Right lobe of liver (tissue), 6 donors: ENCODE measurements at regions not wholly inside any gene's neighbourhood (a gene's known extent, or its start where the extent isn't known, plus 50 kb on each side); places are given as distances from the start of the nearest gene placed in this dataset.

Source experiments
- ATAC-seq, 4 donors: fragments of 200-7000 bp; cut with Tn5 transposase; one replicate each; pipeline ENCODE4 v1.9.1; 2020; ENCODE audit warnings: mild to moderate bottlenecking in 4 of 4, moderate library complexity in 4 of 4
- DNase-seq, 3 donors: peaks; one replicate each; pipeline ENCODE4 v3.0.0-alpha.2; 2020
- H3K27ac ChIP-seq, 3 donors: fragments of 200-600 bp; one replicate each; pipeline ENCODE4 v1.8.0; 2022
- H3K27me3 ChIP-seq, 2 donors: fragments of 200-600 bp; one replicate each; pipeline ENCODE4 v1.8.0; 2022
- H3K36me3 ChIP-seq, 4 donors: fragments of 200-600 bp; sonication (generic) in 1 of 4; one replicate each; pipeline versions ENCODE4 v1.5.1 to v1.8.0; 2017 to 2022; ENCODE audit warnings: control low read depth in 1 of 4
- H3K4me1 ChIP-seq, 4 donors: fragments of 200-600 bp; sonication (generic) in 1 of 4; one replicate each; pipeline versions ENCODE4 v1.5.1 to v1.8.0; 2017 to 2022; ENCODE audit warnings: control low read depth in 1 of 4
- H3K4me3 ChIP-seq, 3 donors: fragments of 200-600 bp; one replicate each; pipeline ENCODE4 v1.8.0; 2022
- H3K9me3 ChIP-seq, 4 donors: fragments of 200-600 bp; sonication (generic) in 1 of 4; one replicate each; pipeline versions ENCODE4 v1.5.1 to v1.8.0; 2017 to 2022; ENCODE audit warnings: control low read depth in 1 of 4
- POLR2A ChIP-seq: fragments of 450-650 bp; IDR thresholded peaks from one replicate; pipeline ENCODE4 v1.6.1; 2017; ENCODE audit warnings: antibody characterized with exemption, mild to moderate bottlenecking
- WGBS: methylation state at CpG from one replicate; pipeline ENCODE4 v1.1.6; 2018; ENCODE audit warnings: low coverage, low lambda C conversion rate; ENCODE audit not compliant: insufficient coverage; ENCODE audit errors: missing lambda C conversion rate; 5-methylcytosine and 5-hydroxymethylcytosine counted together
- intact Hi-C, 2 donors: fragments of 100-400 bp; cut with DNase I; formaldehyde crosslinking; loops; one replicate each; pipeline versions ENCODE4 v1.11.2 to v1.14.1; 2022
- TF ChIP-seq, protein P1 (sequence below), 4 donors: fragments of 200-600 bp in 3 of 4; fragments of 450-650 bp in 1 of 4; IDR thresholded peaks; one replicate each; pipeline versions ENCODE4 v1.5.1 to v1.8.0; 2016 to 2022; ENCODE audit warnings: antibody characterized with exemption in 4 of 4, mild to moderate bottlenecking in 2 of 4
- donor health status: DM: no; HTN: yes; CAD: no.
- donor health status: DM: no; HTN: no; CAD: no.
- donor health status: DM: no; HTN: no; CAD: no.
- donor health status: DM: no; HTN: yes; CAD: no.
- donor health status: DM: no; HTN: yes; CAD: no.

DNA sequence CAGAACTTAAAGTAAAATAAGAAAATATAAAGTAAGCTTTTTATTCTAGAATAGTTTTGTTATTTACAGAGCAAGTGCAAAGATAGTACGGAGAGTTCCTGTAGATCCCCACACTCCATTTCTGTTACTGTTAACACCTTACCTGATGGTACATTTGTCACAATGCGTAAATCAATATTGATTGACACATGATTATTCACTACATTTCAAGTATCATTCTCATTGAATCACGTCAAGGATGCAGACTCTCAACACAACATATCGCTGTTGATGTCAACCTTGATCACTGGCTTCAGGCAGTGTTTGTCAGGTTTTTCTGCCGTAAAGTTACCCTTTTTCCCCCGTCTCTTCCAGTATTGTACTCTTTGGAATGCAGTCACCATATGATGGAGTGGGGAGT, 64.2 kb upstream of the WSCD1 start:
- no peak overlapping the region for H3K4me3 ChIP-seq
- no peak for ATAC-seq
- no peaks in the 10 kb centered on the region for H3K36me3 ChIP-seq

DNA sequence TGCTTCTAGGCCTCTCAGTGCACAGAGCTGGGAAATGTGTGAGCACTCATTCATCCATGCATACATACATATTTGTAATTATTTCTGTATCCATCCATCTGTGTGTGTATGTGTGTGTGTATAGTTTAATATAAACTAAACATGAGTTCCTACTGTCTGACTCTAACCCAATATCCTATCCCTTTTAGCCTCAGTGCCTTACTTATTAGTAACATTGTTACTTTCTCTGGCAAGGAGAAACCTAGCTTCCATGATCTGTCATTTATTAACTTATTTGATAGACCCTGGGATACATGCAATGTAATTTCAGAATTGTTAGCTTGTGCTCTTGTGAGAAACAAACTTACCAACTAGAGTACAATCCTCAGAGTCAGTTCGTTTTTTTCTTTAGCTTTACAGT, 59.0 kb upstream of the WSCD1 start:
- 21% methylated on average over 1 of the region's 1 CpG for WGBS
- Histone ChIP-seq H3K27me3 (no peaks in the 10 kb centered on the region), H3K27ac (no peak overlapping the region), H3K9me3 (no peaks in the 10 kb centered on the region), H3K4me3 (no peak overlapping the region), H3K36me3 (no peaks in the 10 kb centered on the region), H3K4me1 (no peaks in the 10 kb centered on the region)
- intact Hi-C loops: no loop called here
- no peak for TF ChIP-seq POLR2A
- TF ChIP-seq, protein P1, sequence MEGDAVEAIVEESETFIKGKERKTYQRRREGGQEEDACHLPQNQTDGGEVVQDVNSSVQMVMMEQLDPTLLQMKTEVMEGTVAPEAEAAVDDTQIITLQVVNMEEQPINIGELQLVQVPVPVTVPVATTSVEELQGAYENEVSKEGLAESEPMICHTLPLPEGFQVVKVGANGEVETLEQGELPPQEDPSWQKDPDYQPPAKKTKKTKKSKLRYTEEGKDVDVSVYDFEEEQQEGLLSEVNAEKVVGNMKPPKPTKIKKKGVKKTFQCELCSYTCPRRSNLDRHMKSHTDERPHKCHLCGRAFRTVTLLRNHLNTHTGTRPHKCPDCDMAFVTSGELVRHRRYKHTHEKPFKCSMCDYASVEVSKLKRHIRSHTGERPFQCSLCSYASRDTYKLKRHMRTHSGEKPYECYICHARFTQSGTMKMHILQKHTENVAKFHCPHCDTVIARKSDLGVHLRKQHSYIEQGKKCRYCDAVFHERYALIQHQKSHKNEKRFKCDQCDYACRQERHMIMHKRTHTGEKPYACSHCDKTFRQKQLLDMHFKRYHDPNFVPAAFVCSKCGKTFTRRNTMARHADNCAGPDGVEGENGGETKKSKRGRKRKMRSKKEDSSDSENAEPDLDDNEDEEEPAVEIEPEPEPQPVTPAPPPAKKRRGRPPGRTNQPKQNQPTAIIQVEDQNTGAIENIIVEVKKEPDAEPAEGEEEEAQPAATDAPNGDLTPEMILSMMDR (IDR thresholded peaks at IDR 0.05): no peak
- DNase-seq (no peak), ATAC-seq (no peak)

More for the DNA sequence above, 64.2 kb upstream of the WSCD1 start:
- Histone ChIP-seq H3K27me3 (no peaks in the 10 kb centered on the region), H3K9me3 (no peaks in the 10 kb centered on the region), H3K27ac (no peak overlapping the region), H3K4me1 (no peaks in the 10 kb centered on the region)
- TF ChIP-seq POLR2A: no peak
- intact Hi-C loops: no loop called here
- no peak for DNase-seq
- 73% methylated on average over 6 of the region's 6 CpGs for WGBS

DNA sequence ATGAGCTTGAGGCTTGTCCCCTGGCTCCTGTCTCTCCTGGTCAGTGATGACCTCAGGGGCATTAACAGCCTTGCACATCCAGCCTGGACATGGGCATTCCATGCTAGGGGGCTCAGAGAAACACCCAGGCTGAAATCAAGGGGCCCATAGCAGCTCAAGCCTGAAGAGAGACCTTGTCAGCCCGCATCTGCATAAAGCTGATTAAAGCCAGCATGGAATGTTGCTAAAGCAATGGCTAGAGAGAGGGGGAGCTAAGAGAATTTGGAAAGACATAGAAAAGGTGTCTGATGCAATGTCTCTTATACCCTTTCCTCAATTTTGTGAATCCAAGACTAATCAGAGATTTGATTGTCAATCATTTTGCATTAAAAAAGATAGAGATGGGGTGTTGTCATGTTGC, 51.4 kb upstream of the WSCD1 start:
- WGBS: 63% methylated on average over 1 of the region's 1 CpG

DNA sequence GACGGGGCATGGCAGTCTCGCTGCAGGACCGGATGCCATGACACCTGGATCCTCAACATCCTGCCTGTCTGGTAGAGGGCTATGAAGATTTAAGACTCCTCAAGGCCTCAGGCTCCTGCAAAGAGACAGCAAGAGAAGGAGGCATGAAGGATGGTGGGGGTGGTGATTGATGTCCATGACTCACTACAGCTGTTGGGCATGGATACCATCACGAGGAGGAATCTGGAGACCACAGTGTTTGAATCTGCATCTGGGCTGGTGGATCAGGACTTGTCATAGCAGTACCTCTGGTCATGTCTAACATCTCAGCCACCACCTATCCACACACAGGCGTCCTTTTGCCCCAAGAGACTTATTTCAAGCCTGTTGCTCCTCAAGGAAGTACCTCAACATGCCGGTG, 50.2 kb upstream of the WSCD1 start:
- Histone ChIP-seq H3K4me1 (no peaks in the 10 kb centered on the region), H3K36me3 (no peaks in the 10 kb centered on the region), H3K27ac (no peak overlapping the region), H3K4me3 (no peak overlapping the region), H3K9me3 (no peaks in the 10 kb centered on the region), H3K27me3 (no peaks in the 10 kb centered on the region)
- 70% methylated on average over 5 of the region's 6 CpGs for WGBS
- intact Hi-C loops: loop anchor here in 1 of 2 donors (10.0 kb wide), 1 partner anchor 45 kb away; no protein-coding TSS in a partner anchor
- ATAC-seq: no peak
- TF ChIP-seq, protein P1 (IDR thresholded peaks at IDR 0.05): no peak
- TF ChIP-seq POLR2A: no peak
- DNase-seq: no peak

More for the DNA sequence above, 51.4 kb upstream of the WSCD1 start:
- intact Hi-C loops: no loop called here
- H3K9me3 ChIP-seq: no peaks in the 10 kb centered on the region
- no peak overlapping the region for H3K4me3 ChIP-seq
- H3K4me1 ChIP-seq: no peaks in the 10 kb centered on the region
- H3K27ac ChIP-seq: no peak overlapping the region
- no peaks in the 10 kb centered on the region for H3K27me3 ChIP-seq
- TF ChIP-seq POLR2A: no peak
- TF ChIP-seq, protein P1 (IDR thresholded peaks at IDR 0.05): no peak
- no peaks in the 10 kb centered on the region for H3K36me3 ChIP-seq
- DNase-seq (no peak), ATAC-seq (no peak)

DNA sequence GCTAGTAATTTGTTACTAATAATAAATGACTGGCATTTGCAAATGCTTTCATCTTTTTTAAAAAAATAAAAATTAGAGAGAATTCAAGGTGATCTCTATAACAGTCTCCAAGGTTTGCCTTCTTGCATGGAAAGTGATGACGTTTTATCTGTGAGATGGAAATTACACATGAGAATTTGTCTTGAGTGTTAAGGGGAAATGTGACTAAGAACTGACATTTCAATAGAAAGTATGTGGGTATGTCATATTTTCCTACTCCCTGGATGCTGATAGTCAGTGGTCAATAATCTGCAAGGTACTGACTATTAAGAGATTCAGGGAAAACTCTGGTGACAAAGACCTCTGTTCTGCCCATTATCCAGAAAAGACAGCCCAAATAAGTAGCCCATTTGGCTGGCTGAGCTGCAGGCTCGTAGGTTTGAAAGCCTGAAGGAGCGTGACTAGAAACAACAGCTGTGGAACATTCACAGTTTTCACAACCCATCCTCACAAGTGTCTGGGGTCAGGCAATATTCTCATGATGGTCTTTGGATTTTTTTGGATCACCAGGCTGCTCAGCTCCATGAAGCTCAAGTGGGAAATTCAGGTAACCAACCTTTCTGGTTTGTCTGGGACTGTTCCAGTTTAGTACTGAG, 49.7 kb upstream of the WSCD1 start:
- no peaks in the 10 kb centered on the region for H3K27me3 ChIP-seq
- no peak overlapping the region for H3K27ac ChIP-seq
- intact Hi-C loops: loop anchor here in 1 of 2 donors (10.0 kb wide), 1 partner anchor 46 kb away; no protein-coding TSS in a partner anchor
- no peak for DNase-seq
- no peak for ATAC-seq
- no peaks in the 10 kb centered on the region for H3K9me3 ChIP-seq
- TF ChIP-seq, protein P1 (IDR thresholded peaks at IDR 0.05): no peak
- no peak for TF ChIP-seq POLR2A
- H3K36me3 ChIP-seq: no peaks in the 10 kb centered on the region
- H3K4me3 ChIP-seq: no peak overlapping the region
- 67% methylated on average over 3 of the region's 3 CpGs for WGBS
- no peaks in the 10 kb centered on the region for H3K4me1 ChIP-seq
